ENCODE measurements at regions not wholly inside any gene's neighbourhood (a gene's known extent, or its start where the extent isn't known, plus 50 kb on each side); places are given as distances from the start of the nearest gene placed in this dataset.

DNA sequence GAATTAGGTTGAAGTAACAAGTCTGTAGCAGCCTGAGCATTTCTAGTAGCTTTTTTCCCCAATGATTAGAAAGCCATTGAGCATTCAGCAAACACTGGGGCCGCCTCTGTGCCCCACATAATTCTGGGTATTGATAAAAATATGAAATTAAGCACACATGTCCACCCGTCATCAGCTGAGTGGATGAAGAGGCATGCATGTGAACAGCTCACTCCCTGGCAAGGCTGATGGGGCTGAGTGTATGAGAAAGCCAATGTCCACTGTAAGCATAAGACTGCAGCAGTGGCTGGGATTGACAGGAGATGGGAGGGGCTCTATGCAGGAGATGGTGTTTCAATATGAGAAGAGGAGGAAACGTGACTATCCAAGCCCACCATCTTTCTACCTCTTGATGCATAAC lies 124.4 kb upstream of the KLHL29 start:
- Histone ChIP-seq H3K4me3 (ENCODE audit: low read length in 2 of 2) (no peak overlapping the region), H3K27me3 (ENCODE audit: control insufficient read depth in 1 of 2, insufficient read depth in 2 of 2, low read length in 1 of 2) (no peaks in the 10 kb centered on the region), H3K4me1 (ENCODE audit: control insufficient read depth in 1 of 2, insufficient read depth in 2 of 2, low read length in 2 of 2) (no peaks in the 10 kb centered on the region), H3K27ac (ENCODE audit: low read depth in 1 of 2, low read length in 2 of 2) (no peak overlapping the region), H3K36me3 (ENCODE audit: control insufficient read depth in 1 of 2, insufficient read depth in 2 of 2, low read length in 1 of 2) (no peaks in the 10 kb centered on the region), H3K9me3 (ENCODE audit: control insufficient read depth, low read length) (no peaks in the 10 kb centered on the region)
- WGBS, 2 donors = 59 to 60% methylated on average over 3 of the region's 3 CpGs
- no peak for ATAC-seq (ENCODE audit: low FRiP score)
- DNase-seq = no peak
- intact Hi-C loops (cut with DNase I) = no loop called here

GRCh38 chr2:23268467-23269263 lies 116.3 kb upstream of the KLHL29 start:
- Histone ChIP-seq H3K36me3 (ENCODE audit: control insufficient read depth in 1 of 2, insufficient read depth in 2 of 2, low read length in 1 of 2) (no peaks in the 10 kb centered on the region), H3K9me3 (ENCODE audit: control insufficient read depth, low read length) (no peaks in the 10 kb centered on the region), H3K4me1 (ENCODE audit: control insufficient read depth in 1 of 2, insufficient read depth in 2 of 2, low read length in 2 of 2) (no peaks in the 10 kb centered on the region), H3K27me3 (ENCODE audit: control insufficient read depth in 1 of 2, insufficient read depth in 2 of 2, low read length in 1 of 2) (no peaks in the 10 kb centered on the region), H3K27ac (ENCODE audit: low read depth in 1 of 2, low read length in 2 of 2) (no peak overlapping the region), H3K4me3 (ENCODE audit: low read length in 2 of 2) (no peak overlapping the region)
- ATAC-seq (ENCODE audit: low FRiP score) = no peak
- DNase-seq = no peak
- intact Hi-C loops (cut with DNase I) = no loop called here
- 50 to 62% methylated on average over 3 of the region's 3 CpGs for WGBS, 2 donors

GRCh38 chr2:23269747-23270146 lies 115.2 kb upstream of the KLHL29 start:
- Histone ChIP-seq H3K36me3 (ENCODE audit: control insufficient read depth in 1 of 2, insufficient read depth in 2 of 2, low read length in 1 of 2) (no peaks in the 10 kb centered on the region), H3K9me3 (ENCODE audit: control insufficient read depth, low read length) (no peaks in the 10 kb centered on the region), H3K27me3 (ENCODE audit: control insufficient read depth in 1 of 2, insufficient read depth in 2 of 2, low read length in 1 of 2) (no peaks in the 10 kb centered on the region), H3K4me1 (ENCODE audit: control insufficient read depth in 1 of 2, insufficient read depth in 2 of 2, low read length in 2 of 2) (no peaks in the 10 kb centered on the region), H3K4me3 (ENCODE audit: low read length in 2 of 2) (no peak overlapping the region), H3K27ac (ENCODE audit: low read depth in 1 of 2, low read length in 2 of 2) (no peak overlapping the region)
- DNase-seq (no peak), ATAC-seq (ENCODE audit: low FRiP score) (no peak)
- WGBS, 2 donors = 69 to 70% methylated on average over 3 of the region's 3 CpGs
- intact Hi-C loops (cut with DNase I) = no loop called here

GRCh38 chr2:23270810-23271209 lies 114.2 kb upstream of the KLHL29 start:
- 35 to 62% methylated on average over 1 of the region's 1 CpG for WGBS, 2 donors
- Histone ChIP-seq H3K36me3 (ENCODE audit: control insufficient read depth in 1 of 2, insufficient read depth in 2 of 2, low read length in 1 of 2) (no peaks in the 10 kb centered on the region), H3K27me3 (ENCODE audit: control insufficient read depth in 1 of 2, insufficient read depth in 2 of 2, low read length in 1 of 2) (no peaks in the 10 kb centered on the region), H3K27ac (ENCODE audit: low read depth in 1 of 2, low read length in 2 of 2) (no peak overlapping the region), H3K4me3 (ENCODE audit: low read length in 2 of 2) (no peak overlapping the region), H3K9me3 (ENCODE audit: control insufficient read depth, low read length) (no peaks in the 10 kb centered on the region), H3K4me1 (ENCODE audit: control insufficient read depth in 1 of 2, insufficient read depth in 2 of 2, low read length in 2 of 2) (no peaks in the 10 kb centered on the region)
- intact Hi-C loops (cut with DNase I) = no loop called here
- ATAC-seq (ENCODE audit: low FRiP score) = no peak
- no peak for DNase-seq

GRCh38 chr2:23271230-23271629 lies 113.7 kb upstream of the KLHL29 start:
- H3K4me1 ChIP-seq (ENCODE audit: control insufficient read depth in 1 of 2, insufficient read depth in 2 of 2, low read length in 2 of 2) = no peaks in the 10 kb centered on the region
- H3K27me3 ChIP-seq (ENCODE audit: control insufficient read depth in 1 of 2, insufficient read depth in 2 of 2, low read length in 1 of 2) = no peaks in the 10 kb centered on the region
- ATAC-seq (ENCODE audit: low FRiP score) (no peak), DNase-seq (no peak)
- intact Hi-C loops (cut with DNase I) = no loop called here
- H3K36me3 ChIP-seq (ENCODE audit: control insufficient read depth in 1 of 2, insufficient read depth in 2 of 2, low read length in 1 of 2) = no peaks in the 10 kb centered on the region
- H3K4me3 ChIP-seq (ENCODE audit: low read length in 2 of 2) = no peak overlapping the region
- H3K9me3 ChIP-seq (ENCODE audit: control insufficient read depth, low read length) = no peaks in the 10 kb centered on the region
- no peak overlapping the region for H3K27ac ChIP-seq (ENCODE audit: low read depth in 1 of 2, low read length in 2 of 2)
- 7 to 15% methylated on average over 4 of the region's 4 CpGs for WGBS, 2 donors

- ATAC-seq (ENCODE audit: low FRiP score) (no peak), DNase-seq (no peak)
- H3K27ac ChIP-seq (ENCODE audit: low read depth in 1 of 2, low read length in 2 of 2) = no peak overlapping the region
- 96 to 98% methylated on average over 3 of the region's 3 CpGs for WGBS, 2 donors
- no peak overlapping the region for H3K4me3 ChIP-seq (ENCODE audit: low read length in 2 of 2)
- no peaks in the 10 kb centered on the region for H3K9me3 ChIP-seq (ENCODE audit: control insufficient read depth, low read length)
- intact Hi-C loops (cut with DNase I) = no loop called here
- no peaks in the 10 kb centered on the region for H3K27me3 ChIP-seq (ENCODE audit: control insufficient read depth in 1 of 2, insufficient read depth in 2 of 2, low read length in 1 of 2)
- no peaks in the 10 kb centered on the region for H3K4me1 ChIP-seq (ENCODE audit: control insufficient read depth in 1 of 2, insufficient read depth in 2 of 2, low read length in 2 of 2)
- H3K36me3 ChIP-seq (ENCODE audit: control insufficient read depth in 1 of 2, insufficient read depth in 2 of 2, low read length in 1 of 2) = no peaks in the 10 kb centered on the region
Measured at GRCh38 chr2:23273786-23274185, 111.2 kb upstream of the KLHL29 start.

GRCh38 chr2:23280401-23280800 lies 104.6 kb upstream of the KLHL29 start:
- DNase-seq (no peak), ATAC-seq (ENCODE audit: low FRiP score) (no peak)
- WGBS, 2 donors = 91 to 98% methylated on average over 2 of the region's 2 CpGs
- H3K27me3 ChIP-seq (ENCODE audit: control insufficient read depth in 1 of 2, insufficient read depth in 2 of 2, low read length in 1 of 2) = no peaks in the 10 kb centered on the region
- H3K9me3 ChIP-seq (ENCODE audit: control insufficient read depth, low read length) = no peaks in the 10 kb centered on the region
- intact Hi-C loops (cut with DNase I) = no loop called here
- no peaks in the 10 kb centered on the region for H3K4me1 ChIP-seq (ENCODE audit: control insufficient read depth in 1 of 2, insufficient read depth in 2 of 2, low read length in 2 of 2)
- H3K27ac ChIP-seq (ENCODE audit: low read depth in 1 of 2, low read length in 2 of 2) = no peak overlapping the region
- no peak overlapping the region for H3K4me3 ChIP-seq (ENCODE audit: low read length in 2 of 2)
- no peaks in the 10 kb centered on the region for H3K36me3 ChIP-seq (ENCODE audit: control insufficient read depth in 1 of 2, insufficient read depth in 2 of 2, low read length in 1 of 2)

- H3K4me3 ChIP-seq (ENCODE audit: low read length in 2 of 2) = no peak overlapping the region
- peaks cover 0 to 6% of the 10 kb centered on the region in 2 donors for H3K4me1 ChIP-seq (ENCODE audit: control insufficient read depth in 1 of 2, insufficient read depth in 2 of 2, low read length in 2 of 2)
- DNase-seq = no peak
- WGBS, 2 donors = 65 to 92% methylated on average over 3 of the region's 3 CpGs
- H3K36me3 ChIP-seq (ENCODE audit: control insufficient read depth in 1 of 2, insufficient read depth in 2 of 2, low read length in 1 of 2) = no peaks in the 10 kb centered on the region
- H3K27ac ChIP-seq (ENCODE audit: low read depth in 1 of 2, low read length in 2 of 2) = no peak overlapping the region
- ATAC-seq (ENCODE audit: low FRiP score) = no peak
- no peaks in the 10 kb centered on the region for H3K27me3 ChIP-seq (ENCODE audit: control insufficient read depth in 1 of 2, insufficient read depth in 2 of 2, low read length in 1 of 2)
- intact Hi-C loops (cut with DNase I) = no loop called here
- H3K9me3 ChIP-seq (ENCODE audit: control insufficient read depth, low read length) = no peaks in the 10 kb centered on the region
Measured at GRCh38 chr2:23283653-23284052, 101.3 kb upstream of the KLHL29 start.

DNA sequence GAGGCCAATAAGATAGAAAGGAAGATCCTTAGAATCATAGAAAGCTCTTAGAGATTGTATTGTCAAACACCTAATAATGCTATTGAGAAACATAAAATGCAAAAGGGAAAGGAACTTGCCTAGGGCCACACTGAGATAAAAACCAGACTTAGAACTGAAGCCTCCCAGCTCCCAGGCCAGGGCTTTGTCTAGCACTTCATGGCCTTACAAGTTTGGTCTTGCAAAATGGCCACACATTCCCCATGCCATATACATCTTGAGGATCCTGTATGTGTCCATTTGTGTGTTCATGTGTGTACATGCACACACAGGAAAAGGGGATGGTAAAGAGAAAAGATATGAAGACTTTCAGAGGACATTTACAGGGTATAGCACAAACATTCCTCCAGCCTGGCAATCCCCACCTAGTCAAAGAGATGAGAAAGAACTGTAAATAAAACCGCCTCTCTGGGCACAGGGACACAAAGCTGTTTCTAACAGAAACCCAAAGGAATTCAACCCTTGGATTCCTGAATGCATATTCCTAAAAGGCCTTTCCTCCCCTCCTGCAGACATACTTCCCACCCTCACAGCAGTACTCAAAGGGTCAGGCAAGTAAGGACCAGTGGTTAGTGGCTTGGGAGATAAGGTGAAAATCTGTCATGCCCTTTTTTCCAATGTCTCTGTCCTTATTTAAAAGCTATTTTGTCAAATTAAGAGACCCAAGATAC lies 99.7 kb upstream of the KLHL29 start:
- intact Hi-C loops (cut with DNase I) = no loop called here
- H3K9me3 ChIP-seq (ENCODE audit: control insufficient read depth, low read length) = no peaks in the 10 kb centered on the region
- H3K4me3 ChIP-seq (ENCODE audit: low read length in 2 of 2) = no peak overlapping the region
- no peak for DNase-seq
- ATAC-seq (ENCODE audit: low FRiP score) = no peak
- H3K36me3 ChIP-seq (ENCODE audit: control insufficient read depth in 1 of 2, insufficient read depth in 2 of 2, low read length in 1 of 2) = no peaks in the 10 kb centered on the region
- WGBS, 2 donors = 77 to 88% methylated on average over 1 of the region's 1 CpG
- H3K27ac ChIP-seq (ENCODE audit: low read depth in 1 of 2, low read length in 2 of 2) = no peak overlapping the region
- no peaks in the 10 kb centered on the region for H3K27me3 ChIP-seq (ENCODE audit: control insufficient read depth in 1 of 2, insufficient read depth in 2 of 2, low read length in 1 of 2)
- H3K4me1 ChIP-seq (ENCODE audit: control insufficient read depth in 1 of 2, insufficient read depth in 2 of 2, low read length in 2 of 2) = peaks cover 0 to 6% of the 10 kb centered on the region in 2 donors

Data from aorta (tissue), 5 donors.